ENCODE measurements at regions not wholly inside any gene's neighbourhood (a gene's known extent, or its start where the extent isn't known, plus 50 kb on each side); places are given as distances from the start of the nearest gene placed in this dataset.

DNA sequence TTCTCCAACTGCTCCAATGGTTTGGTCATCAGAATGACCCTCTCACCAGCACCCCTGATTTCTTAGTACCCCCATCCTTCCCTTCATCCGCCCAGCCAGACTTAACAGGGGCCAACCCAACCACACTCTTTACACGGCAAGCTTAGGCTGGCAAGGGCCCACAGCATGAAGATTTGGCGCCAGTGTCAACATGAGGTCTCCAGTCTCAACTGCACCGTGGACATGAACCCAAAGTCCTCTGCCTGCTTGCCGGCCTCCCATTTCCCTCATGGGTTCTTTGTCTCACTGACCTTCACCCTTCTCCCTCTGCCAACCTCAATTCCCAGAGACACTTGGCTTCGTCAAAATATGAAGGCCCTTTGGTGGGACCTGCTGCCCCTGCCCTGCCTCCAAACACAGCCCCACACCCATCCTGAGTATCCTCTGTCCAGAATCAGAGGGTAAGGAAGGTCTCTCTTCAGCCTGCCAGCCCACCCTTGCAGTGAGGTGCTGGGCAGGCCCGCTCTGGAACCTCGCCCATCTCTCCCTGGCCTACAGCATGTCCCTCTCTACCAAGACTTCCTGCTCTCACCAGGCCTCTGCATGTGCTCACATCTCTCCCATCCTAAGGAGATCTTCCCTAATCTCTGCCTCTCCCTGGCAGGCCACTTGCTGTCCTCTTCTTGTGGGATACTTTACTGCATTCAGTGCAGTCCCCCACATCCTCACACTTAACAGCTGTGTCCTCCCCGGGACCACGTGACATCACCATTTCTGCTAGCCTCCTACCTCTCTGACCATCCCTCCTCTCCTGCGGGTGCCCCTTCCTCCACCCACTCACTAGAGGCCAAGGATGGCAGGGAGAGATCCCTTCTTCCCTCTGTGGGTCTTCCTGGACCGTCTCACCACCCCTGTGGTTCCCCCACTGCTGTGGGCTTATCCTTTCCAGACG, 91.7 kb upstream of the ZMIZ1 start:
- no peak for DNase-seq

DNA sequence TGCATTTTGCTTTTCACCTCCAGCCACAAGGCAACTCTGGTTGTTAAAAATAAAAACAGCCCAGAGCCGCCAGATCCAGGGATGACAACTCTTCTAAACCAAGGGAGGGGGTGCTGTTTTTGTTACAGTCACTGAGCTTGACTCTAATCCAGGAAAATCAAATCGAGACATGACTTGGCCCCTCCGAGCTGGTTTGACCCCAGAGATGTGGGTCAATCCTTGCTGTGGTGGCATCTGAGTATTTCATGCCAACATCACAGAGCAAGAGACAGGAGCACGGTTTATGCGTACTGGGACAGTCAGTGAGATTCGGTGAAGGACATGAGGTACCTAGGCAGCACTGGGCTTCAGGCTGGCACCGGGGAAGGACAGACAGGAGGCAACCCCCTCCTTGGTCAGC, 88.8 kb upstream of the ZMIZ1 start:
- no peak for DNase-seq

DNA sequence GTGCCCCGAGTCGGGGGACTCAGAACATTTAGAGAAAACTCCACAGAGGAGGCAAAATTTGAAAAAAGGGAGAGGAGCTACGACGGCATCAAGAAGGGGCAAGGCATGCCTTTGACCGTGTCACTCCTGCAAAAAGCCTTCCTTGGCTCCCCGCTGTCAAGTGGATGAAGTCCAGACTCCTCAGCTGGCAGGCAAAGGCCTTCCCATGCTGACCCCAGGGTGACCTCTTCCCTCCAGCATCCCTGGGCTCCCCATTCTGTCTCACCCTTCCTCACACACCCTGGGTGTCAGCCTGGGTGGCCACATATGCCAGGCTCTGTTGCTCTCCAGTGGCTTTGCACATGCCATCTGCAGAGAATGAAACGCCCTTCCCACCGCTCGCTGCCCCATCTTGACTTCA, 88.4 kb upstream of the ZMIZ1 start:
- no peak for DNase-seq

DNA sequence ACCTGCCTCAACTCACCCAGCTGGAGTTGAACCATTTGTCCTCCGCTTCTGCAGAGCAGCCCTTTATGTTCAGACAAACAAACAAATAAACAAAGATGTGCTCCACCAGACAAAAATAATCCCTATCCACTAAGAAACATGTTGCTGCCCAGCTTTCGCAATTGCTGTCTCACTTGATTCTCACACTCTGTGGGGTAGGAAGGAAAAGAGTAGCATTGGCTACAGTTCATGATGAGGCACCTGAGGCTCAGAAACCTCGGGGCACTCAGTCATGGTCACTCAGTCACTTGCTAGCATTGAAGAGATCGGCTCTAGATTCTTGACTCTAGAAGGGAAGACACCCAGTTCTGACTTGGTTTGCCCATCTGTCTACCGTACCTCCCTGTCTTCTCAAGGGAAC, 88.0 kb upstream of the ZMIZ1 start:
- no peak for DNase-seq

DNA sequence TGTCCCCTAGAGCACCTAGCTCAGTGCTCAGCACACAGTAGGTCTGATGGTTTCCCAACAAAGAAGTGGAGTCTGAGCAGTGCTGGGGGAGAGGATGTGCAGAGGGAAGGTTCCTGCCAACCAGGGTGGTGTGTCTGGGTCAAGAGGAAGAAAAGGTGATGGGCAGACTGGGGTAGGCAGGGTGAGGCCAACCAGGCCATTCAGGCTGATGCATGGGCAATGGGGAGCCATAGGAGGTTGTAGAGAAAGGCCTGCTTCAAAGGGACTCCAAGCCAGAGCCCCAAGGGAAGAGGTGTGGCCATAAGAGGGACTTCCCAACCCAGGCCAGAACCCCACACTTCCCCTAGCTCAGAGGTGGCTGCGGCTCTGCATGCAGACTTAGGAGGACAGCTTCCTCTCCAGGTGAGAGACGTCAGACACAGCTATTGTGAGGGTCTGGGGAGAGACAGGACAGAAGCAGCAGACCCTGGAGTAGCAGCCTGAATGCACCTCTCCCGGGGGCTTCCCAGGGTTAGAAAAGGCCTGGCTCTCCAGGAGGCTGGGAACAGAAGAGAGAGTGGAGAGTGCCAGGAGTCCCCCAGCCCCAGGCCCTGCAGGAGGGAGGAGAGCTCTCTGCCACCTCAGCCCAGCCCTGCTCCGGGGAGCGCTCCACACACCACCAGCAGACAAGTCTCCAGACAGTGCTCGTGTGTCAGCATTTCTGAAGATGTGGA, 87.4 kb upstream of the ZMIZ1 start:
- DNase-seq = peak; percentile 43

DNA sequence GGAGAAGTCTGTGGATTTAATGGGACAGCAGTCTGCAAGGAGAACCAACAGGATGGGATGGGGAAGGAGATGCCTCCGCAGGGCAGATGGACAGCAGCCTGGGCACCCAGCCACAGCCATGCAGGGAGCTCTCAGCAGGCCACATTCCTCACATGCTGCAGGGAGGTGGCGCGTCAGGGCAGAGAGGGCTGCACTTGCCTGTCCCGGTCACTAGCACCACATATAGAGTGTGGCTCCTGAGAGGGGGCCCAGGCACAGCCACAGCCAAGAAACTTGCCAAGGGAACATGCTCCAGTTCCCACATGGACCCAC, 86.8 kb upstream of the ZMIZ1 start:
- no peak for DNase-seq

DNA sequence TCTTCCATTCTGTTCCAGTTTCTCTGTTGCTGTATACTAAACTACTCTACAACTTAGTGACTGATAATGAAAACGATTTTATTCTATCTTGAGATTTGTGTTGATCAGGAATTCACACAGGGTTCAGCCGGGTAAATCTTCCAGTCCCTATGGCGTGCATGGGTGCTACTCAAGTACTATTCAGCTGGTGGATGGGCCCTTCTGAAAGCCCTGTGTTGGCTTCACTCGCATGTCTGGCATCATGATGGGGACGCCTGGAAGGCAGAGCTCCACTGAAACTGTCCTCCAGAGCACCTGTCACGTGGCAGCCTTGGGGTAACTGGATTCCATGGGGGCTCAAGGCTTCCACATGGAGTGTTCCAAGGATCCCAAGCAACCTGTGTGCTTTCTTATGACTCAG, 86.0 kb upstream of the ZMIZ1 start:
- no peak for DNase-seq

DNA sequence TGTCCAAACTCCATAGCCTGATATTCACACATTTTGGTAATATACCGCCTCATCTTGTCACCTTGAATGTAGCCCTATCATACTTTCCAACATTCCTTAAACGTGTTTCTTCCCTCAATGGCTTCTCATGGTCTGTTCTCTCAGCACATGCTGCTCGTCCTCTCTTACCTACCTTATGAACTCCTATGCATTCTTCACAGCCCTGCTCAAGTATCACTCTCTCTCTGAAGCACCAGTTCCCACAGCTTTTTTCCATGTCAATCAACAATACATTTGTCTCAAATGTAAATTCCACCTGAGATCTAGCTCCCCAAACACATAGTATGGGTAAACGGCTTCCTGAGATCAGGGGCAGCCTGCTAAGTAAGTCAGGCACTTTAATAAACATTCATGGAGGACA, 85.2 kb upstream of the ZMIZ1 start:
- DNase-seq = no peak

DNA sequence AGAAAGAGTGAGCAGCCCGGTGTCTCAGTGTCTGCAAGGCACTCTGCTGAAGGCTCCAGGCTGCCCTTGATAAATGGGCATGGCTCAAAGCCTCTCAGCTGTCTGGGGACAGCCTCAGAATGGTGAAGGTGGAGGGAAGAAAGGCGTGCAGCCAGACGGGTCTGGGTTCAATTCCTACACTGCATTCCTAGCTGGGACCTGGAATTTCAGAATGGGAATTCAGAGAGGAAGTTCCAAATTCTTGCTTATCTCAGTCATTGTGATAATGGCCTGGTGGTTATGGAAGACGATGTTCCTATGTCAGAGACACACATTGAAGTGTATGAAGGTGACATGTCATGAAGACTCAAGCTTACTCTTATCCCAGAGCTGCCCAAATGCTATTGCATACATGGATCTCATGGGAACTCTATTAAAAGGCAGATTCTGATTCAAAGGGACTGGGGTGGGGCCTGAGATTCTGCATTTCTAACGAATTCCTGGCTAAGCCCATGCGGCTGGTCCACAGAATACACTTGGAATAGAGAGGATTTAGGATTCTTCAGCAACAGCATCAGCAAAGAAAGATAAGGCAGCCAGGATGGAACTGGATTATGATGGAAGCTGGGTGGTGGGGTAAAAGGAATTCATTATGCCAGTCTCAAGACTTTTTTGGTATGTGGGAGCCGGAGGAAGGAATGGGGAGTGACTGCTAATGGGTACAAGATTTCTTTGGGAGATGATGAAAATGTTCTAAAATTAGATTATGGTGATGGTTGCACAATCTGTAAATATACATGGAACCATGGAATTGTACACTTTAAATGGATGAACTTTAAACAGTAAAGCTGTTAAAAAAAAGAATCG, 82.6 kb upstream of the ZMIZ1 start:
- no peak for DNase-seq

DNA sequence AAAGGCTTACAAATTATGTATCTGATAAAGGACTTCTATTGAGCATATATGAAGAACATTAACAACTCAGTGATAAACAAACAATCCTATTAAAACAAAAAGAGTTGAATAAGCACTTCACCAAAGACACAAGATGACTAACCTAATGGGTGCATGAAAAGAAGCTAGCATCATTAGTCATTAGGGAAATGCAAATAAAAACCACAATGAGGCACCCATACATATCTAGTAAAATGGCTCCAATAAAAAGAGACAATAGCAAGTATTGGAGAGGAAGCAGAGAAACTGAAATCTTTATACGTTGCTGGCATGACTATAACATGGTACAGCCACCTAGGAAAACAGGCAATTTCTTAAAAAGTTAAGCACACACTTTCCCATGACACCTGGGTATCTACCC, 77.6 kb upstream of the ZMIZ1 start:
- DNase-seq = no peak

DNA sequence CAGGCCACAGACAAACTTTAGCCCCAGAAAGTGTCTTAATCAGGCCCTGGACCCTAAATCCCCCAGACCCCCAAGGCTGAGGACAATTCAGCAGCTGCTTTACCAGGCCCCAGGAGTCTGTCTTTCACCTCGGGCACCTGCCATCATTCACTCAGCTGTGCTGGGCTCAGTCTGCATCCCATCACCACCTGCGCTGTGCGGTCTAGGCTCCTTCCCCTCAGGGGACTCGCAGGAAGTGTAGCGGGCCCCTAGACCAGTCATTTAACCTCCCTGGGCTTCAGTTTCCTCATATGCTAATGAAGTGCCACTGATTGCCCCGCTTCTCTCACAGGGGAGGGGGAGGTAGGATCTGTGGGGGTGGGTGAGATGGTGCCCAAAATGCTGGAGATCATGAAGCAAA, 76.4 kb upstream of the ZMIZ1 start:
- no peak for DNase-seq

DNA sequence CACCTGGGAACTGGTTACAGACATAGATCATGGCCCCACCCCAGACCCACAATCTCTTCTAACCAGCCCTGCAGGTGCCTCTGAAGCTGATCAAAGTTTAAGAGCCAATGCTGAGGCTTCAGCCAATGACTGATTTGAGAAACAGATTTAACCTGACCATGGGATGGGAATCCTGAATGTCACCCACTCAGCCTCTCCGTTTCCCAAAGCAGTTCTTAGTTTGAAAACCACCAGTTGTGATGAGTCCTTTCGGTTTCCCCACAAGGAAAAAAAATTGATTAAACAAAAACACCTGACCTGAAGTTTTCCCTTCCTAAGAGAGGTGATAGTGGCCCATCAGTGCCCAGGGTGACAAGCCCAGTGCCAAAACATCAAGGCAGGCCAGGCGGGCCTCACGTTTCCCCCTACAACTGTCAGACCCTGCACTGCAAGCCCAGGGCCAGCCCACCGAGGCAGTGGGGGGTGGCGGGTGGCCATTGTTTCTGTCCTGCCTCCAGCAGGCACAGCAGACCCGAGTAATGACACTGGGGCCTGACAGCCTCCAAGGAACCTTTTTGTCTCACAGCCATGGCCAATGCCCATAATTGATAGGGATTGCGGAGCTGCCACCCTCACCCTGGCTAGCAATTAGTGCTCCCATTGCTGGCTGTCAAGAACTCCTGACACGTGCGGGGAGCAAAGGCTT, 75.4 kb upstream of the ZMIZ1 start:
- no peak for DNase-seq

DNA sequence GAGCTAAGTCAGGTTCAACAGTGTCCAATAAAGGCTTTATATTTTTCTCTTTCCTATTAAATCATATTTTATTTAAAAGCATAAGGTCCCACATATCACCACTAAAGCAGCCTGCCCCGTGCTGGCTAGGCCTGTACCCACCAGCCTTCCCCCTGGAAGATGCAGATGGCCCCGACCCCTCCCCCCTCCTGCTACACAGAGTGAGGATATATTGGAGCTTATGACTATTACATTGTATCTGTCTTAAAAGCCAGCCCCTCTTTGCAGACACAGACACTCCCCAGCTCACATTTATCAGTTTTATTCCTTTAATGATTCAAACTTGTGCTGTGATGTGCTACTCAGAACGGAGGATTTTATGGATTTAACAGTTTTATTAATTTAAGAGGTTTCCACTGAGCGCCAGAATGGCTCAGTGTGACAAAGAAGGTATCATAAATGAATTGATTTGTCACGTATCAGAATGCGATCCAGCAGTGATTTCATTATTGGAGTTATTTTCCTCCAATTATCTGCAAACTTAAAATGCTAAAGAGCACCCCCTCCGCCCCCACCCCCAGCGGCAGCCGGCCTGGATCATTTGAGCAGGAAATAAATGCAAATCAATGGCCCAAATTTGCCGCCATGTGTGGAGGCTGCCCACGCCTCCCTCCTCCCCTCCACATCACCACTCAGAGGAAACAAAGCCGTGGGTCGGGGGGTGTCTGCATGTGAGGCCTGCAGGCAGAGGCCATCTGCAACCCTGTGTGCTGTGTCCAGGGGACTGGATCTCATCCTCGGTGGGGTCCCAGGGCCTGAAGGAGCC, 72.6 kb upstream of the ZMIZ1 start:
- no peak for DNase-seq

DNA sequence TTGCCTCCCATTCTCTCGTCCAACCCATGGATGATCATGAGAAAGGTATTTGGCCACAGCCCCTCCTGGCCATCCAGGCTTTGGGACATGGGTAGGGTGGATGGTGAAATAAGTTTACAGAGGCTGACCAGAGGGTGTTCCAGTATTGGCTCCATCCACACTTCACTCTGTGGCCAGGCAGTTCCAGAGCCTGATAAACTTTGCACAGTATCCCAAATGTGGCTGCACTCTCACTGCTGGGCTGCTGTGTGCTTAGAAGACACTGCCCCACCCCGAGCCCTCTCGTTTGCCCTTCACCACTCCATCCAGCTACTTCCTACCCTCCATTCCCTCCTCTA, 72.0 kb upstream of the ZMIZ1 start:
- no peak for DNase-seq

DNA sequence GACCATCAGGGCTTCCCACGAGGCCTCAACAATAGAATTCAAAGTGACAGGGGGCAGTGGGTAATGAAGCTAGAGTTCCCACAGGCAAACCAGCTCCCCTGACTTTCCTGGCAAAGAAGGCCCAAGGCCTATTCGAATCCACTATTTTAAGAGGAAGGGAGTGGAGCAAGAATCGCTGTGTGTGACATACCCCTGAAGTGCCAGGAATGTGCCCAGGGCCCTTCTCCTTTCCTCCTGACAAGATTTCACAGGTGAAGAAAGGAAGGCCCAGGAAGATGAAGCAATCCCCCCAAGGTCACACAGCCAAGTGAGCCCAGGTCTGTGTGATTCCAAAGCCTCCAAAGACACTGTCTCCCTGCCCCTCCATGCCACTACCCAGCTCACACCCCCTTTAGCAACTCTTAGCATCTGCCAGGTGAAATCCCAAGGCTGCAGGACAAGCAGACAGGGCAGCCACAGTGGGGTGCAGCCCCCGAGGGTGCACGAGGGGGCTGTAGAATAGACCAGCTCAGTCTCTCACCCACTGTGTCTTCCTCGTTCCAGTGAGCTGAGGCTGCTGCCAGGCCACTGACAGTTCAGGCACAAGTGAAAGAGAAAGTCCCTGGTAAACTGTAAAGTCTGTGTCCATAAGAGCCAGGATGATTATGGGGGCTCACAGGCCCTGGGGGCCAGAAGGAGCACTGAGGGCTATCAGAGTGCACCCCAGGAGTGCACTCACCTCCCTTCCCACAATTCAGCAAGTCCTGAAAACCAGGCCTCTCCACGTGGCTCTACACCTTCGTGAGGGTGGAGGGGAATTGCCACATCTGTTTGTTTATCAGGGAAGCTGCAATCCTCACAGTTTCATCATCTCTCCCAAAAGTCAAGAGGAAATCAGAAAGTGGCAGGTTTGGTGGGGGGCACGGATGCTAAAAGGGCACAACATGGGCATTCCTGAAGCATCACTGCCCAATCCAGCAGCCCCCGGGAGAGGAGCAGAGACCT, 70.8 kb upstream of the ZMIZ1 start:
- no peak for DNase-seq

DNA sequence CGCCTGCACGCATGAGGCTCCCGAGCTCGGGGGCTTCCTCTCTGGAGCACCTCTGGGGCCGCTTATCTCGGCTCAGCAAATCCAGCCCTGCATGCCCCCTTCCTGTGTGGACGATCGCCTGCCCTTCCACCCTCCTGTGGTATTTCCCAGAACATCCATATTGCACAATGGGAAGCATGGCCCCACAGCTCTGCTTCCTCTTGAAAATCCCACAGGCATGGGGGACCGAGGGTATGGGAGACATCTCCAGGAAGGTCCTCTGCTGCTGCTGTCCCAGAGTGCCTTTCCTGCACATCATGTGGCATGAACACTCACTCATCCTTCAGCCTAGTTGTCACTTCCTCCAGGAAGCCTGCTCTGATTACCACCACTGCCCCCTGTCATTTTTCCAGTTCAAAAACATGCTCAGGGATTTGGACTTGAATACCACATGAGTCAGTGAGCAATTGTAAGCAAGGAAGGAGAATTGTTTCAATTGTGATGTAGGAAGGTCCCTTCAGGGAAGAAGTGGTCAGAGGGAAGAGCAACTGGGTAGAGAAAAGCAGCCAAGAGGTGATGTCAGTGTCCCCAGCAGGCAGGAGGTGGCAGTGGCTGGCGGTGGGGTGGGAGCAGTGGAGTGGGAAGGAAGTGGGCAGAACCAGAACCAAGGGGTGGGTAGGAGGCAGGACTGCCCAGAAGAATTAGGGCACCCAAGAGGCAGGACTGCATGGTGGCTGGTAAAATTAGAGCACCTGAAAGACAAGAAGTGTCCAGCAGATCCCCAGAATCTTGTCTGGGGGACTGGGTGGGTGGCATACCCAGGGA, 67.5 kb upstream of the ZMIZ1 start:
- DNase-seq = no peak

DNA sequence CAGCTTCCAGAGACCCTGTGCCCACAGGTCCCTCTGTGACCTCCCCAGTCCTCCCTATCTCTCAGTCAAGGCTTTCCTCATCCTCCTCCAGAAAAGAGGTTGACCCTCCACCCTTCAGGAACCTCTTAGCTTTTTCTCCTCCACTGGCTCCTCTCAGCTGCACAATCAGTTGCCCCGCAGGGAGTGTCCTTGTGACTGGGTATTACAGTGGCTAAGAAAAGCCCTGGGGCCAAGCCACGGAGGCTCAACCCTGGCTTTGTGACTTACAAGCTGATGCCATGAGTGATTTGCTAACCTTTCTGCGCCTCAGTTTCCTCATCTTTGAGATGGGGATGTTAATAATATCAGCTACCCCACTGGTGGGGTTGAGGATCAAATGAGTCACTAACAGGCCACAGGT, 66.4 kb upstream of the ZMIZ1 start:
- DNase-seq = no peak

DNA sequence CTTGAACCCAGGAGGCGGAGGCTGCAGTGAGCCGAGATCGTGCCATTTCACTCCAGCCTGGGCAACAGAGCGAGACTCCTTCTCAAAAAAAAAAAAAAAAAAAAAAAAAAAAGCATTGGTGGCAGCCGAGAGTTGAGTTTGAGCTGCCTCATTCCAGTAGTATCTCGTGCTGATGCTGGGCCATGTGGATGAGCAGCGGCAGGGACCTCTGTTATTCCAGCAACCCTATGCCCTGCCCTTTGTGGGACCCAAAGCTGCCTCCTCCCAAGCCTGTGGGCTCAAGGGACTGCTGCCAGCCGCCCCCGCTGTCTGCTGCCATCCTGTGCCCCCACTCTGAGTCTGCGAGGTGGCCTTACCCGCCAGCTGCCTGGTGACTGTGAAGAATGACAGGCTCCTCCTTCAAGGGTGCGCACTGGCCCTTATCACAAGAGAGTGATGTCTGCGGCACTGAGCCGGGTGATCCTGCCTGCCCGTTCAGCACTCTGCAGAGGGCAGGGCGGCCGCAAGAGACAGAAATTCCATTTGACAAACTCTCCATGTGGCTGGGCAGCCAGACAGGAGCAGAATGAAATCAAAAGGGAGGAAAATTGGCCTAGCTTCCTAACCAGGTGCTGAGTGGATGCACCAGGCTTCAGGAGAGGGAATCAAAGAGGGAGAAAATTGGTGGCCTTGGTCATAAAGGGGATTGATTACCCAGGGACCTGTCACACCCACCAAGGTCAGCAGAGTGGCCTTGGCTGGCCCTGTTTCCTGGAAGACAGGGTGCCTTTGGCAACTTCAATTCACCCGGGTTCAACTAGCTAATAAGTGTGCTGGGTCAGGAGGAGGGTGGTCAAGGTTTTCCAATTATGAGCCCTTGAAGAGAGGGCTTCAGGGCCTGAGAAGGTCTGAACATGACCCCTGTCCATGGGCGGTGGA, 65.3 kb upstream of the ZMIZ1 start:
- DNase-seq = no peak

DNA sequence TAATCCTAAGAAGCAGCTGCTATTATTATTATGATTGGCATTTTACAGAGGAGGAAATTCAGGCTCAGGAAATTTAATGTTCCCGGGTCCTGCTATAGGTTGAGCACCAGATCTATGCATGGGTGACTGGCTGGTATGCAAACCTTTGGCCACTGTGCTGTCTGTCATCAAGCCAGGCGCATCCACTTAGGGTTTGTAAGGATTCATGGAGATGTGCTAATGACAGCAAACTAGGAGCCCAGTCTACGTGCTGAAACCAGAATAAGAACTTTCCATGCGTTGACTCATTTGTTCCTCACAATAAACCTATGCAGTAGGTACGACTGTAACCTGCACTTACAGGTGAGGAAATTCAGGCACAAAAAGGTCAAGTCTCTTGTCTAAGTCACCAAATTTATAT, 64.5 kb upstream of the ZMIZ1 start:
- no peak for DNase-seq

Data from CD4-positive, alpha-beta T cell treated with Interleukin-15 for 1 hour (primary cell).